ENCODE measurements at regions not wholly inside any gene's neighbourhood (a gene's known extent, or its start where the extent isn't known, plus 50 kb on each side); places are given as distances from the start of the nearest gene placed in this dataset.

- H3K27me3 ChIP-seq (replicated peaks; ENCODE audit: control insufficient read depth, insufficient read depth, low read length), result no peaks in the 10 kb centered on the region
- TF ChIP-seq, protein P1, sequence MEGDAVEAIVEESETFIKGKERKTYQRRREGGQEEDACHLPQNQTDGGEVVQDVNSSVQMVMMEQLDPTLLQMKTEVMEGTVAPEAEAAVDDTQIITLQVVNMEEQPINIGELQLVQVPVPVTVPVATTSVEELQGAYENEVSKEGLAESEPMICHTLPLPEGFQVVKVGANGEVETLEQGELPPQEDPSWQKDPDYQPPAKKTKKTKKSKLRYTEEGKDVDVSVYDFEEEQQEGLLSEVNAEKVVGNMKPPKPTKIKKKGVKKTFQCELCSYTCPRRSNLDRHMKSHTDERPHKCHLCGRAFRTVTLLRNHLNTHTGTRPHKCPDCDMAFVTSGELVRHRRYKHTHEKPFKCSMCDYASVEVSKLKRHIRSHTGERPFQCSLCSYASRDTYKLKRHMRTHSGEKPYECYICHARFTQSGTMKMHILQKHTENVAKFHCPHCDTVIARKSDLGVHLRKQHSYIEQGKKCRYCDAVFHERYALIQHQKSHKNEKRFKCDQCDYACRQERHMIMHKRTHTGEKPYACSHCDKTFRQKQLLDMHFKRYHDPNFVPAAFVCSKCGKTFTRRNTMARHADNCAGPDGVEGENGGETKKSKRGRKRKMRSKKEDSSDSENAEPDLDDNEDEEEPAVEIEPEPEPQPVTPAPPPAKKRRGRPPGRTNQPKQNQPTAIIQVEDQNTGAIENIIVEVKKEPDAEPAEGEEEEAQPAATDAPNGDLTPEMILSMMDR (IDR thresholded peaks at IDR 0.05; ENCODE audit: insufficient read depth, low read length, poor library complexity, severe bottlenecking), result no peak
- DNase-seq (ENCODE audit: extremely low read depth, insufficient read length), result no peak
- no peaks in the 10 kb centered on the region for H3K36me3 ChIP-seq (ENCODE audit: control insufficient read depth, insufficient read depth, low read length)
- H3K4me3 ChIP-seq (replicated peaks; ENCODE audit: low read depth, low read length), result no peak overlapping the region
Observed at GRCh38 chr3:110199588-110199943, 862.2 kb upstream of the DPPA4 start.

DNA sequence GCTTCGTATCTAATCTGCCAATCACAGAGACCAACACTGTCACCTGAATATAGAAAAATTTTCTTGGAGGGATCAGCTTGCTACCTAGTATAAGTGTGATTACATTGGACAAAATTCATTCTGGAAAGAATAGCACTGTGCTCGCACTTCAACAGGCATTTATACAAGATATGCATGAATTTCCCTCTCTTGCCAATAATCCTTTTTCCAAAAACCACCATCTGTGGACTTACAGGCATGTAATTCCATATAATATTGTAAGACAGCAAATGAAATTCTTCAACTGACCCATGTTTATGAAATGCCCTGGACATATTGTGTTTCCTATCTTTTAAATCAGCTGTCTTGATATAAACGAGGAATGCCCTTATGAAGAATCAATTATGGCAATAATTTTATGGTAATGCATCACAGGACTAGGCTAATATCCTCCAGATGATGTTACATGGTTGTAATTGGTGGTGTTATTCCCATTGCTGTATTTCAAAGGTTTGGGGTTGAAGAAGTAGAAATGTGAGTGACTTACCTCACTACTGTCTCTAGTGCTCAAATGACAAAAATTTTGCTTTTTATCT lies 861.4 kb upstream of the NECTIN3 start:
- H3K36me3 ChIP-seq (ENCODE audit: control insufficient read depth, insufficient read depth, low read length), result no peaks in the 10 kb centered on the region
- H3K4me3 ChIP-seq (replicated peaks; ENCODE audit: low read depth, low read length), result no peak overlapping the region
- no peaks in the 10 kb centered on the region for H3K27me3 ChIP-seq (replicated peaks; ENCODE audit: control insufficient read depth, insufficient read depth, low read length)
- TF ChIP-seq, protein P1 (IDR thresholded peaks at IDR 0.05; ENCODE audit: insufficient read depth, low read length, poor library complexity, severe bottlenecking), result no peak
- DNase-seq (ENCODE audit: extremely low read depth, insufficient read length), result no peak

DNA sequence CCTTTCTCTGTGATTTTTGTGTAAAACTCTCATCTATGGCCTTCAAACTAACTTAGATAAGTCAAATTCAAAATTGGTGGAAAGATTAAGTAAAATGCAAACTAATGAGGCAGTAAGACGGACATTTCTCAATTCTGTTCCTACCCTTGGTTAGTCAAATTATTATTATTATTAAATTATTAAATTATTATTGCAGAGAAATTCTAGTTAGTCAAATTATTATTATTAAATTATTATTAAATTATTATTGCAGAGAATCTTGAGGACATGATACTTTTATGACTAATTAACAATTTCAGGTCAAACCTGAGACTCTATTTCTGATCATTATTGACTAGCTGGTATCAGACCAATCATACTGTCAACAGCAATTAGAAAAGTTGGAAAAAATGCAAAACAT lies 845.0 kb upstream of the NECTIN3 start:
- no peak overlapping the region for H3K4me3 ChIP-seq (replicated peaks; ENCODE audit: low read depth, low read length)
- TF ChIP-seq, protein P1 (IDR thresholded peaks at IDR 0.05; ENCODE audit: insufficient read depth, low read length, poor library complexity, severe bottlenecking), result no peak
- H3K36me3 ChIP-seq (ENCODE audit: control insufficient read depth, insufficient read depth, low read length), result no peaks in the 10 kb centered on the region
- no peak for DNase-seq (ENCODE audit: extremely low read depth, insufficient read length)
- no peaks in the 10 kb centered on the region for H3K27me3 ChIP-seq (replicated peaks; ENCODE audit: control insufficient read depth, insufficient read depth, low read length)

DNA sequence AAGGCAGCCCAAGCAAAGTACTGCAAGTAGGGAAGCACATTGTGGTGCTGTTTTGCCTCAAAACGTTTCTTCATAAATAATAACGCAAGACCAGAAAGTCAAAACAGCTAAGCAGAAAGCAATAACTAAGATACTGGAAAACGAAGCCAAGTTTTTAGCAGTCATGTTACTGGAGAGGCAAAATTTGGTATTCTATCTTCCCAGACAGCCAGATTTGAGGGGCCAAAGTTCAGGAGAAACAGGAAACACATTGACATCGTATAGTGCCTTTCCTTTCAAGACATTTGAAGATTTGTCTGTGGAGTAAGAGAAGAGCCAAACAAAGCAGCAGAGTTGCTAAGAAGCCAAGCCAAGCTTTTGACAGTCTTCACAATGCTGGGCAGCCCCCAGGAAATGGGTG lies 843.6 kb upstream of the NECTIN3 start:
- H3K4me3 ChIP-seq (replicated peaks; ENCODE audit: low read depth, low read length), result no peak overlapping the region
- TF ChIP-seq, protein P1 (IDR thresholded peaks at IDR 0.05; ENCODE audit: insufficient read depth, low read length, poor library complexity, severe bottlenecking), result no peak
- no peak for DNase-seq (ENCODE audit: extremely low read depth, insufficient read length)
- no peaks in the 10 kb centered on the region for H3K36me3 ChIP-seq (ENCODE audit: control insufficient read depth, insufficient read depth, low read length)
- no peaks in the 10 kb centered on the region for H3K27me3 ChIP-seq (replicated peaks; ENCODE audit: control insufficient read depth, insufficient read depth, low read length)

DNA sequence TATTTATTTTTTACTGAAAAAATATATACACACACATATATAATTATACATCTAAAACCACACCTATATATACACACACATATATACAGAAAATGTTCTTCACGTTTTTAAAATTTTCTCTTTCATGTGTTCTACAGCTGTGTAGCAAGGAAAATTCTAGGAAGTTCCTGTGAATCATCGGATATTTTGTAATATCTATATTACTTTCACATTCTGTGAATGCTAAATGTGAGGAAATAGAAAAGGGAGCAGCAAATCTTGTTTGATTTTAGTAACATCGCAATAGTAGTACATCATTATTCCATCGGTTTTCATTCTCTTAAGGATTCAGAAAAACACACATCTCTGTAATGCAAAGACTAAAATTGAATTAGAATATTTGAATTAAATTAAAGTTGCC lies 836.8 kb upstream of the NECTIN3 start:
- H3K36me3 ChIP-seq (ENCODE audit: control insufficient read depth, insufficient read depth, low read length), result no peaks in the 10 kb centered on the region
- H3K27me3 ChIP-seq (replicated peaks; ENCODE audit: control insufficient read depth, insufficient read depth, low read length), result no peaks in the 10 kb centered on the region
- no peak overlapping the region for H3K4me3 ChIP-seq (replicated peaks; ENCODE audit: low read depth, low read length)
- DNase-seq (ENCODE audit: extremely low read depth, insufficient read length), result no peak
- TF ChIP-seq, protein P1 (IDR thresholded peaks at IDR 0.05; ENCODE audit: insufficient read depth, low read length, poor library complexity, severe bottlenecking), result no peak
